ENCODE measurements at regions not wholly inside any gene's neighbourhood (a gene's known extent, or its start where the extent isn't known, plus 50 kb on each side); places are given as distances from the start of the nearest gene placed in this dataset.
"Not testable (repeated sequence)": the region's sequence is repeated elsewhere in the genome, so short reads cannot be mapped to it uniquely, and the experiment has no call there.

- H3K27me3 ChIP-seq (ENCODE audit: low read depth, low read length); H3K27ac ChIP-seq (ENCODE audit: low read length); H3K4me3 ChIP-seq (ENCODE audit: low read depth in 1 of 2, low read length in 2 of 2); H3K4me1 ChIP-seq (ENCODE audit: control insufficient read depth in 1 of 2, insufficient read depth in 2 of 2, low read length in 2 of 2); H3K36me3 ChIP-seq (ENCODE audit: control insufficient read depth in 1 of 2, insufficient read depth in 2 of 2, low read length in 2 of 2); H3K9me3 ChIP-seq (ENCODE audit: control insufficient read depth in 1 of 2, low read length in 2 of 2): not testable (repeated sequence)
Measured at GRCh38 chr6:26898785-26899184, 239.2 kb upstream of the ZNF322 start.

- H3K4me3 ChIP-seq (ENCODE audit: low read depth in 1 of 2, low read length in 2 of 2); H3K9me3 ChIP-seq (ENCODE audit: control insufficient read depth in 1 of 2, low read length in 2 of 2); H3K4me1 ChIP-seq (ENCODE audit: control insufficient read depth in 1 of 2, insufficient read depth in 2 of 2, low read length in 2 of 2); H3K27me3 ChIP-seq (ENCODE audit: low read depth, low read length); H3K36me3 ChIP-seq (ENCODE audit: control insufficient read depth in 1 of 2, insufficient read depth in 2 of 2, low read length in 2 of 2); H3K27ac ChIP-seq (ENCODE audit: low read length): not testable (repeated sequence)
Measured at GRCh38 chr6:26924206-26924605, 264.7 kb upstream of the ZNF322 start.

- not testable (repeated sequence) for H3K4me1 ChIP-seq (ENCODE audit: control insufficient read depth in 1 of 2, insufficient read depth in 2 of 2, low read length in 2 of 2); H3K36me3 ChIP-seq (ENCODE audit: control insufficient read depth in 1 of 2, insufficient read depth in 2 of 2, low read length in 2 of 2); H3K27me3 ChIP-seq (ENCODE audit: low read depth, low read length); H3K4me3 ChIP-seq (ENCODE audit: low read depth in 1 of 2, low read length in 2 of 2); H3K27ac ChIP-seq (ENCODE audit: low read length); H3K9me3 ChIP-seq (ENCODE audit: control insufficient read depth in 1 of 2, low read length in 2 of 2)
Measured at GRCh38 chr6:26928190-26928589, 268.6 kb upstream of the ZNF322 start.

GRCh38 chr6:26937258-26937657 lies 277.7 kb upstream of the ZNF322 start:
- not testable (repeated sequence) for H3K9me3 ChIP-seq (ENCODE audit: control insufficient read depth in 1 of 2, low read length in 2 of 2); H3K4me3 ChIP-seq (ENCODE audit: low read depth in 1 of 2, low read length in 2 of 2); H3K27ac ChIP-seq (ENCODE audit: low read length); H3K4me1 ChIP-seq (ENCODE audit: control insufficient read depth in 1 of 2, insufficient read depth in 2 of 2, low read length in 2 of 2); H3K27me3 ChIP-seq (ENCODE audit: low read depth, low read length); H3K36me3 ChIP-seq (ENCODE audit: control insufficient read depth in 1 of 2, insufficient read depth in 2 of 2, low read length in 2 of 2)

- H3K4me3 ChIP-seq (ENCODE audit: low read depth in 1 of 2, low read length in 2 of 2); H3K36me3 ChIP-seq (ENCODE audit: control insufficient read depth in 1 of 2, insufficient read depth in 2 of 2, low read length in 2 of 2); H3K27ac ChIP-seq (ENCODE audit: low read length); H3K4me1 ChIP-seq (ENCODE audit: control insufficient read depth in 1 of 2, insufficient read depth in 2 of 2, low read length in 2 of 2); H3K27me3 ChIP-seq (ENCODE audit: low read depth, low read length); H3K9me3 ChIP-seq (ENCODE audit: control insufficient read depth in 1 of 2, low read length in 2 of 2): not testable (repeated sequence)
Measured at GRCh38 chr6:26951211-26951610, 291.7 kb upstream of the ZNF322 start.

- H3K4me3 ChIP-seq (ENCODE audit: low read depth in 1 of 2, low read length in 2 of 2): peak overlapping the region in 1 of 2 donors; percentile 48
- not testable (repeated sequence) for H3K27ac ChIP-seq (ENCODE audit: low read length)
Measured at GRCh38 chr6:26956078-26956600, 291.4 kb upstream of the PRSS16 start.

GRCh38 chr6:26956601-26957184 lies 290.8 kb upstream of the PRSS16 start:
- not testable (repeated sequence) for H3K9me3 ChIP-seq (ENCODE audit: control insufficient read depth in 1 of 2, low read length in 2 of 2); H3K4me1 ChIP-seq (ENCODE audit: control insufficient read depth in 1 of 2, insufficient read depth in 2 of 2, low read length in 2 of 2); H3K36me3 ChIP-seq (ENCODE audit: control insufficient read depth in 1 of 2, insufficient read depth in 2 of 2, low read length in 2 of 2); H3K27ac ChIP-seq (ENCODE audit: low read length); H3K27me3 ChIP-seq (ENCODE audit: low read depth, low read length)
- peak overlapping the region in 1 of 2 donors; percentile 54 for H3K4me3 ChIP-seq (ENCODE audit: low read depth in 1 of 2, low read length in 2 of 2)

More at GRCh38 chr6:26956078-26956600, 291.4 kb upstream of the PRSS16 start:
- not testable (repeated sequence) for H3K36me3 ChIP-seq (ENCODE audit: control insufficient read depth in 1 of 2, insufficient read depth in 2 of 2, low read length in 2 of 2); H3K4me1 ChIP-seq (ENCODE audit: control insufficient read depth in 1 of 2, insufficient read depth in 2 of 2, low read length in 2 of 2); H3K27me3 ChIP-seq (ENCODE audit: low read depth, low read length); H3K9me3 ChIP-seq (ENCODE audit: control insufficient read depth in 1 of 2, low read length in 2 of 2)

GRCh38 chr6:26957399-26958127 lies 289.9 kb upstream of the PRSS16 start:
- H3K27me3 ChIP-seq (ENCODE audit: low read depth, low read length); H3K9me3 ChIP-seq (ENCODE audit: control insufficient read depth in 1 of 2, low read length in 2 of 2); H3K4me1 ChIP-seq (ENCODE audit: control insufficient read depth in 1 of 2, insufficient read depth in 2 of 2, low read length in 2 of 2); H3K27ac ChIP-seq (ENCODE audit: low read length); H3K36me3 ChIP-seq (ENCODE audit: control insufficient read depth in 1 of 2, insufficient read depth in 2 of 2, low read length in 2 of 2): not testable (repeated sequence)
- H3K4me3 ChIP-seq (ENCODE audit: low read depth in 1 of 2, low read length in 2 of 2): peak overlapping the region in 1 of 2 donors; percentile 54

GRCh38 chr6:26961236-26961635 lies 286.3 kb upstream of the PRSS16 start:
- not testable (repeated sequence) for H3K27ac ChIP-seq (ENCODE audit: low read length); H3K9me3 ChIP-seq (ENCODE audit: control insufficient read depth in 1 of 2, low read length in 2 of 2); H3K4me1 ChIP-seq (ENCODE audit: control insufficient read depth in 1 of 2, insufficient read depth in 2 of 2, low read length in 2 of 2); H3K36me3 ChIP-seq (ENCODE audit: control insufficient read depth in 1 of 2, insufficient read depth in 2 of 2, low read length in 2 of 2); H3K27me3 ChIP-seq (ENCODE audit: low read depth, low read length); H3K4me3 ChIP-seq (ENCODE audit: low read depth in 1 of 2, low read length in 2 of 2)

GRCh38 chr6:27002447-27002846 lies 245.1 kb upstream of the PRSS16 start:
- H3K27me3 ChIP-seq (ENCODE audit: low read depth, low read length): no peaks in the 10 kb centered on the region

GRCh38 chr6:27007020-27007419 lies 240.5 kb upstream of the PRSS16 start:
- Histone ChIP-seq H3K27ac (ENCODE audit: low read length) (no peak overlapping the region), H3K27me3 (ENCODE audit: low read depth, low read length) (no peaks in the 10 kb centered on the region), H3K36me3 (ENCODE audit: control insufficient read depth in 1 of 2, insufficient read depth in 2 of 2, low read length in 2 of 2) (peaks cover 0 to 5% of the 10 kb centered on the region in 2 donors), H3K4me3 (ENCODE audit: low read depth in 1 of 2, low read length in 2 of 2) (no peak overlapping the region), H3K9me3 (ENCODE audit: control insufficient read depth in 1 of 2, low read length in 2 of 2) (peaks cover 0 to 15% of the 10 kb centered on the region in 2 donors), H3K4me1 (ENCODE audit: control insufficient read depth in 1 of 2, insufficient read depth in 2 of 2, low read length in 2 of 2) (no peaks in the 10 kb centered on the region)

More at GRCh38 chr6:27002447-27002846, 245.1 kb upstream of the PRSS16 start:
- Histone ChIP-seq H3K4me1 (ENCODE audit: control insufficient read depth in 1 of 2, insufficient read depth in 2 of 2, low read length in 2 of 2) (no peaks in the 10 kb centered on the region), H3K4me3 (ENCODE audit: low read depth in 1 of 2, low read length in 2 of 2) (no peak overlapping the region), H3K9me3 (ENCODE audit: control insufficient read depth in 1 of 2, low read length in 2 of 2) (no peaks in the 10 kb centered on the region), H3K36me3 (ENCODE audit: control insufficient read depth in 1 of 2, insufficient read depth in 2 of 2, low read length in 2 of 2) (no peaks in the 10 kb centered on the region), H3K27ac (ENCODE audit: low read length) (no peak overlapping the region)

- H3K9me3 ChIP-seq (ENCODE audit: control insufficient read depth in 1 of 2, low read length in 2 of 2): peaks cover 0 to 15% of the 10 kb centered on the region in 2 donors
- H3K36me3 ChIP-seq (ENCODE audit: control insufficient read depth in 1 of 2, insufficient read depth in 2 of 2, low read length in 2 of 2); H3K4me1 ChIP-seq (ENCODE audit: control insufficient read depth in 1 of 2, insufficient read depth in 2 of 2, low read length in 2 of 2); H3K27me3 ChIP-seq (ENCODE audit: low read depth, low read length); H3K4me3 ChIP-seq (ENCODE audit: low read depth in 1 of 2, low read length in 2 of 2); H3K27ac ChIP-seq (ENCODE audit: low read length): not testable (repeated sequence)
Measured at GRCh38 chr6:27008613-27009012, 238.9 kb upstream of the PRSS16 start.
